ENCODE measurements at regions not wholly inside any gene's neighbourhood (a gene's known extent, or its start where the extent isn't known, plus 50 kb on each side); places are given as distances from the start of the nearest gene placed in this dataset.
"Not testable (repeated sequence)": the region's sequence is repeated elsewhere in the genome, so short reads cannot be mapped to it uniquely, and the experiment has no call there.

DNA sequence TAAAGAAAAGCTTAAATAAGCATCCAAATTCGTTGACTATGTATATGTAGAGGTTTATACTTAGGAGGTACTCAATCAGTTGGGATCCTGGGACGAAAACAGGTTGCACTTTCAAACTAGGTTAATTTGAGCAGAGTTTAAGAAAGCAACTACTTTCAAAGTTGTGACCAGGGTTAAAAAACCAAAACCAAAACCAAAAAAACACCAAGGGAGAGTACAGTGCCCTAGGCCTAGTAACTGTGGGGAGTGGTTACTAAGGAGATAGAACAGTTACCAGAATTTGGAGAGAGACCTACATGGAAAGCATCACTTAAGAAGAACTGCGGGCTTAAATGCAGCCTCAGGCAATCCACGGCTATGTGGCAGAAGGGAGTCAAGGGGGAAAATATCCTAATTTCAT, 148.3 kb downstream of the JRKL start:
- DNase-seq (ENCODE audit: low read depth in 2 of 2) = no peak
- TF ChIP-seq, protein P1, sequence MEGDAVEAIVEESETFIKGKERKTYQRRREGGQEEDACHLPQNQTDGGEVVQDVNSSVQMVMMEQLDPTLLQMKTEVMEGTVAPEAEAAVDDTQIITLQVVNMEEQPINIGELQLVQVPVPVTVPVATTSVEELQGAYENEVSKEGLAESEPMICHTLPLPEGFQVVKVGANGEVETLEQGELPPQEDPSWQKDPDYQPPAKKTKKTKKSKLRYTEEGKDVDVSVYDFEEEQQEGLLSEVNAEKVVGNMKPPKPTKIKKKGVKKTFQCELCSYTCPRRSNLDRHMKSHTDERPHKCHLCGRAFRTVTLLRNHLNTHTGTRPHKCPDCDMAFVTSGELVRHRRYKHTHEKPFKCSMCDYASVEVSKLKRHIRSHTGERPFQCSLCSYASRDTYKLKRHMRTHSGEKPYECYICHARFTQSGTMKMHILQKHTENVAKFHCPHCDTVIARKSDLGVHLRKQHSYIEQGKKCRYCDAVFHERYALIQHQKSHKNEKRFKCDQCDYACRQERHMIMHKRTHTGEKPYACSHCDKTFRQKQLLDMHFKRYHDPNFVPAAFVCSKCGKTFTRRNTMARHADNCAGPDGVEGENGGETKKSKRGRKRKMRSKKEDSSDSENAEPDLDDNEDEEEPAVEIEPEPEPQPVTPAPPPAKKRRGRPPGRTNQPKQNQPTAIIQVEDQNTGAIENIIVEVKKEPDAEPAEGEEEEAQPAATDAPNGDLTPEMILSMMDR (IDR thresholded peaks at IDR 0.05; ENCODE audit: low read depth, low read length) = no peak
- H3K4me3 ChIP-seq (replicated peaks in 1 of 2; ENCODE audit: low read depth in 2 of 2, low read length in 2 of 2) = no peak overlapping the region

DNA sequence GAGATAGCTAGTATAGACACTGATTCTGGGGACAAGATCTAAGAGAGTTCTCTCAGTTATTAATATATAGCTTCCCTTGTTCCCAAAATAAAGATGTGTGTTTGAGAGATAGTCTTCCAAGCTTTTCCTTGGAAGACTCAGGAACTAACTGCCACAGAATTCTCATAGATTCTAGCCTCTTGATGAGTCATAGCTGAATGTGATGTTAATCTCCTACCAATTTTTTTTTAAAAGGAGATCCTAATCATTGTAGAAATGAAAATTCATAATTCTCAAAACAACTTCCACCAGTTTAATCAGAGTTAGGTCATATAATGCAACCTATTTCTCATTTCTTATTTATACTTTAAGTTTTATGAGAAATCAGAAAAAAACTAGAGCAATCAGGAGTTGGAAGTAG, 148.8 kb downstream of the JRKL start:
- no peak overlapping the region for H3K4me3 ChIP-seq (replicated peaks in 1 of 2; ENCODE audit: low read depth in 2 of 2, low read length in 2 of 2)
- TF ChIP-seq, protein P1 (IDR thresholded peaks at IDR 0.05; ENCODE audit: low read depth, low read length) = no peak
- DNase-seq (ENCODE audit: low read depth in 2 of 2) = no peak

DNA sequence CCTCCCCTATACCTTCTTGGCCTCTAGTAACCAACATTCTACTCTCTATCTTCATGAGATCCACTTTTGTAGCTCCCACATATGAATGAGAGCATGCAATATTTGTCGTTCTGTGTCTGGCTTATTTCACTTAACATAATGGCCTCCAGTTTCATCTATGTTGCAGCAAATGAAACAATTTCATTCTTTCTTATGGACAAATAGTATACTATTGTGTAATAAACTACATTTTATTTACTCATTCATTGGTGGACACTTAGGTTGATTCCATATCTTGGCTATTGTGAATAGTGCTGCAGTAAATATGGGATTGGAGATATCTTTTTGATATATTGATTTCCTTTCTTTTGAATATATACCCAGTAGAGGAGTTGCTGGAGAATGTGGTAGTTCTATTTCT, 151.1 kb downstream of the JRKL start:
- H3K4me3 ChIP-seq (replicated peaks in 1 of 2; ENCODE audit: low read depth in 2 of 2, low read length in 2 of 2) = no peak overlapping the region
- TF ChIP-seq, protein P1 (IDR thresholded peaks at IDR 0.05; ENCODE audit: low read depth, low read length) = no peak
- DNase-seq (ENCODE audit: low read depth in 2 of 2) = no peak

DNA sequence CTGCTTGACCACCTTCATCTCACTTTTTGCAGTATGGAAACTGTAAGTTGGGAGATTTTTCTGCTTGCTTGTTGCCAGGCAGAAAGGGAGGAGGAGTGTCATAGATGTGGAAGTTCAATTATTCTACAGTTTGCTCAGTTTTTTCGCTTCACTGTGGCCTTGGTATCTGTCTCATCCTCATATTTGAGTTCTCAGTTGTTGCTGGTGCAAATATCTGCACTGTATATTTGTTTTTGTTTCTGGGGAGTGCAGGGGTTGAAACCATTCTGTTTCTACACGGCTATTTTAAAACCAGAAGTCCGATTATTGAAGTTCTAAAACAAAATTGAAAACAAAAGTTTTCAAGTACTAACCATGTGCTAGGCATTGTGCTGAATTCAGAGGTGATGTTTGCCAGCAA, 153.4 kb downstream of the JRKL start:
- TF ChIP-seq, protein P1 (IDR thresholded peaks at IDR 0.05; ENCODE audit: low read depth, low read length) = no peak
- no peak overlapping the region for H3K4me3 ChIP-seq (replicated peaks in 1 of 2; ENCODE audit: low read depth in 2 of 2, low read length in 2 of 2)
- DNase-seq (ENCODE audit: low read depth in 2 of 2) = no peak

DNA sequence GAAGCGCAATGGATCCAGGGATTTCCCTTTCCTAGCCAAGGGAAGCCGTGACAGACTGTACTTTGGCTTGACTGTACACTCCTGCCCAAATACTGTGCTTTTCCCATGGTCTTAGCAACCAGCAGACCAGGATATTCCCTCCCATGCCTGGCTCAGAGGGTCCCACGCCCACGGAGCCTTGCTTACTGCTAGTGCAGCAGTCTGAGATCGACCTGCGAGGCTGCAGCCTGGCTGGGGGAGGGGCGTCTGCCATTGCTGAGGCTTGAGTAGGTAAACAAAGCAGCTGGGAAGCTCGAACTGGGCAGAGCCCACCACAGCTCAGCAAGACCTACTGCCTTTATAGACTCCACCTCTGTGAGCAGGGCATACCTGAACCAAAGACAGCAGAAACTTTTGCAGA, 155.4 kb downstream of the JRKL start:
- H3K4me3 ChIP-seq (replicated peaks in 1 of 2; ENCODE audit: low read depth in 2 of 2, low read length in 2 of 2); DNase-seq (ENCODE audit: low read depth in 2 of 2): not testable (repeated sequence)

DNA sequence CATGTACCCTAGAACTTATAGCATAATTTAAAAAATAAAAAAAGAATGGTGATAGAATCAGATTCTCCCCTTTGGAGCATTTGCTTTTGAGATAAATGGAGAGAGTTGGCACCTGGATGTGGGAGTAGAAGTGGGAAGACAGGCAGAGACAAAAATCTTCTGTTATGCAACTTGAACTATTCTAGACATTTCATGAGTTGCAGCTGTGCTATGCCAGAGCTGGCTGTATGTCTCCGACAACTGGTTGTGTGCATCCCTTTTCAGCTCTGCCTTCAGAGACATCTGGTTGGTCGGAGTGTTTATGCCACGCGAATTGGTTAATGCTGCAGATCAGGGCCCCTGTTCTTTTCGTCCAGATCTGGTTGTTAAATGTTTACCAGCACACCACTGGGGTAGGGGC, 161.3 kb downstream of the JRKL start:
- no peak for DNase-seq (ENCODE audit: low read depth in 2 of 2)
- TF ChIP-seq, protein P1 (IDR thresholded peaks at IDR 0.05; ENCODE audit: low read depth, low read length) = no peak
- H3K4me3 ChIP-seq (replicated peaks in 1 of 2; ENCODE audit: low read depth in 2 of 2, low read length in 2 of 2) = no peak overlapping the region

DNA sequence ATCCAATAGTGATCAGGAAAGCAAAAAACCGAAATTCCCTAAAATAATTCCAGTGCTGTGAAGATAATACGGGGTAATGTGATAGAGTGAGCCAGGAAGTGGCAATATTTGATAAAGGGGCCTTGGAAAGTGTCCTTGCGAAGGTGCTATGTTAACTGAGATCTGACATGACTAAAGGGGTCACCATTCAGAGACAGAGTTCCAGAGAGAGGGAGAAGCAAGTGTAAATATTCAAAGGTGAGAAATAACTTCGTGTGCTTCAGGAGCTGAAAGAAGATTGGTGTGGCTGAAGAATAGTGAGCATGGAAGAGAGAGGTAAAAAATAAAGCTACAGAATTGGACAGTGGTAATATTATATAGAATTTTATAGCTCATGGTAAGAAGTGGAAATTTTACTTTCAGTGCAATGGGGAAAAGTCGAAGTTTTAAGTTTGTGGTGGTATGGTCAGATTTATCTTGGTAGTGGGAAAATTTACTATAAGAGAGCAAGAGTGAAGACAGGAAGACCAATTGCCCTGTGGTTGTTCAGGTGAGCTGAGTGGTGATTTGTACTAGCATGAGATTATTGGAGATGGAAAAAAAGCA, 164.5 kb downstream of the JRKL start:
- TF ChIP-seq, protein P1 (IDR thresholded peaks at IDR 0.05; ENCODE audit: low read depth, low read length) = no peak
- DNase-seq (ENCODE audit: low read depth in 2 of 2) = no peak
- H3K4me3 ChIP-seq (replicated peaks in 1 of 2; ENCODE audit: low read depth in 2 of 2, low read length in 2 of 2) = no peak overlapping the region

DNA sequence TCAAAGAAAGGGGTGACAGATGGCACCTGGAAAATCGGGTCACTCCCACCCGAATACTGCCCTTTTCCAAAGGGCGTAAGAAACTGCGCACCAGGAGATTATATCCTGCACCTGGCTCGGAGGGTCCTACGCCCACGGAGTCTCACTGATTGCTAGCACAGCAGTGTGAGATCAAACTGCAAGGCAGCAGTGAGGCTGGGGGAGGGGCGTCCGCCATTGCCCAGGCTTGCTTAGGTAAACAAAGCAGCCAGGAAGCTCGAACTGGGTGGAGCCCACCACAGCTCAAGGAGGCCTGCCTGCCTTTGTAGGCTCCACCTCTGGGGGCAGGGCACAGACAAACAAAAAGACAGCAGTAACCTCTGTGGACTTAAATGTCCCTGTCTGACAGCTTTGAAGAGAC, 166.0 kb downstream of the JRKL start:
- DNase-seq (ENCODE audit: low read depth in 2 of 2); H3K4me3 ChIP-seq (replicated peaks in 1 of 2; ENCODE audit: low read depth in 2 of 2, low read length in 2 of 2): not testable (repeated sequence)

DNA sequence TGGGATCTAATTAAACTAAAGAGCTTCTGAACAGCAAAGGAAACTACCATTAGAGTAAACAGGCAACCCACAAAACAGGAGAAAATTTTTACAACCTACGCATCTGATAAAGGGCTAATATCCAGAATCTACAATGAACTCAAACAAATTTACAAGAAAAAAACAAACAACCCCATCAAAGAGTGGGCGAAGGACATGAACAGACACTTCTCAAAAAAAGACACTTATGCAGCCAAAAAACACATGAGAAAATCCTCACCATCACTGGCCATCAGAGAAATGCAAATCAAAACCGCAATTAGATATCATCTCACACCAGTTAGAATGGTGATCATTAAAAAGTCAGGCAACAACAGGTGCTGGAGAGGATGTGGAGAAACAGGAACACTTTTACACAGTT, 170.9 kb downstream of the JRKL start:
- not testable (repeated sequence) for H3K4me3 ChIP-seq (replicated peaks in 1 of 2; ENCODE audit: low read depth in 2 of 2, low read length in 2 of 2); DNase-seq (ENCODE audit: low read depth in 2 of 2)
